ENCODE measurements at regions not wholly inside any gene's neighbourhood (a gene's known extent, or its start where the extent isn't known, plus 50 kb on each side); places are given as distances from the start of the nearest gene placed in this dataset.
"Not testable (repeated sequence)": the region's sequence is repeated elsewhere in the genome, so short reads cannot be mapped to it uniquely, and the experiment has no call there.

- H3K36me3 ChIP-seq (ENCODE audit: insufficient read depth, low read length), result no peaks in the 10 kb centered on the region
- no peaks in the 10 kb centered on the region for H3K9me3 ChIP-seq (ENCODE audit: low read depth, low read length)
- DNase-seq (ENCODE audit: low read depth, low spot score), result no peak
- TF ChIP-seq FOXP2 (optimal IDR thresholded peaks at IDR 0.05; ENCODE audit: control extremely low read depth, extremely low read length, insufficient read depth), result no peak
- no peak for TF ChIP-seq EZH2 (IDR thresholded peaks at IDR 0.05)
- no peak for TF ChIP-seq POLR2AphosphoS5 (IDR thresholded peaks at IDR 0.05; ENCODE audit: borderline replicate concordance, low read depth, low read length)
- no peak overlapping the region for H3K27ac ChIP-seq
- H3K4me3 ChIP-seq, result no peak overlapping the region
- no peak overlapping the region for H3K9ac ChIP-seq (ENCODE audit: insufficient read length)
Observed at GRCh38 chr22:49004484-49005399, 822.9 kb downstream of the BRD1 start.

- not testable (repeated sequence) for H3K4me3 ChIP-seq; H3K27ac ChIP-seq; H3K36me3 ChIP-seq (ENCODE audit: insufficient read depth, low read length); H3K9me3 ChIP-seq (ENCODE audit: low read depth, low read length); H3K9ac ChIP-seq (ENCODE audit: insufficient read length); DNase-seq (ENCODE audit: low read depth, low spot score)
Observed at GRCh38 chr22:48997605-48998004, 830.1 kb downstream of the BRD1 start.

- TF ChIP-seq POLR2AphosphoS5 (IDR thresholded peaks at IDR 0.05; ENCODE audit: borderline replicate concordance, low read depth, low read length) (no peak), FOXP2 (optimal IDR thresholded peaks at IDR 0.05; ENCODE audit: control extremely low read depth, extremely low read length, insufficient read depth) (no peak), EZH2 (IDR thresholded peaks at IDR 0.05) (no peak)
- Histone ChIP-seq H3K27ac (no peak overlapping the region), H3K9ac (ENCODE audit: insufficient read length) (no peak overlapping the region)
Observed at GRCh38 chr22:48993655-48994054, 834.0 kb downstream of the BRD1 start.

GRCh38 chr22:48984639-48985038, 843.0 kb downstream of the BRD1 start:
- Histone ChIP-seq H3K9ac (ENCODE audit: insufficient read length) (no peak overlapping the region), H3K4me3 (no peak overlapping the region), H3K27ac (no peak overlapping the region), H3K9me3 (ENCODE audit: low read depth, low read length) (no peaks in the 10 kb centered on the region), H3K36me3 (ENCODE audit: insufficient read depth, low read length) (no peaks in the 10 kb centered on the region)
- DNase-seq (ENCODE audit: low read depth, low spot score), result no peak
- TF ChIP-seq POLR2AphosphoS5 (IDR thresholded peaks at IDR 0.05; ENCODE audit: borderline replicate concordance, low read depth, low read length), result no peak
- TF ChIP-seq EZH2 (IDR thresholded peaks at IDR 0.05), result no peak
- no peak for TF ChIP-seq FOXP2 (optimal IDR thresholded peaks at IDR 0.05; ENCODE audit: control extremely low read depth, extremely low read length, insufficient read depth)

More at GRCh38 chr22:48993655-48994054, 834.0 kb downstream of the BRD1 start:
- Histone ChIP-seq H3K36me3 (ENCODE audit: insufficient read depth, low read length) (no peaks in the 10 kb centered on the region), H3K4me3 (no peak overlapping the region), H3K9me3 (ENCODE audit: low read depth, low read length) (no peaks in the 10 kb centered on the region)
- DNase-seq (ENCODE audit: low read depth, low spot score), result no peak

GRCh38 chr22:48982321-48982905, 845.3 kb downstream of the BRD1 start:
- TF ChIP-seq FOXP2 (optimal IDR thresholded peaks at IDR 0.05; ENCODE audit: control extremely low read depth, extremely low read length, insufficient read depth) (no peak), POLR2AphosphoS5 (IDR thresholded peaks at IDR 0.05; ENCODE audit: borderline replicate concordance, low read depth, low read length) (no peak), EZH2 (IDR thresholded peaks at IDR 0.05) (no peak)
- Histone ChIP-seq H3K4me3 (no peak overlapping the region), H3K36me3 (ENCODE audit: insufficient read depth, low read length) (no peaks in the 10 kb centered on the region), H3K9me3 (ENCODE audit: low read depth, low read length) (no peaks in the 10 kb centered on the region), H3K9ac (ENCODE audit: insufficient read length) (no peak overlapping the region), H3K27ac (no peak overlapping the region)
- no peak for DNase-seq (ENCODE audit: low read depth, low spot score)

GRCh38 chr22:48981371-48982061, 846.2 kb downstream of the BRD1 start:
- no peaks in the 10 kb centered on the region for H3K9me3 ChIP-seq (ENCODE audit: low read depth, low read length)
- no peaks in the 10 kb centered on the region for H3K36me3 ChIP-seq (ENCODE audit: insufficient read depth, low read length)
- no peak for TF ChIP-seq POLR2AphosphoS5 (IDR thresholded peaks at IDR 0.05; ENCODE audit: borderline replicate concordance, low read depth, low read length)
- no peak for TF ChIP-seq FOXP2 (optimal IDR thresholded peaks at IDR 0.05; ENCODE audit: control extremely low read depth, extremely low read length, insufficient read depth)
- TF ChIP-seq EZH2 (IDR thresholded peaks at IDR 0.05), result no peak
- no peak overlapping the region for H3K4me3 ChIP-seq
- no peak overlapping the region for H3K9ac ChIP-seq (ENCODE audit: insufficient read length)
- no peak for DNase-seq (ENCODE audit: low read depth, low spot score)
- H3K27ac ChIP-seq, result no peak overlapping the region

- Histone ChIP-seq H3K36me3 (ENCODE audit: insufficient read depth, low read length) (no peaks in the 10 kb centered on the region), H3K27ac (no peak overlapping the region), H3K9ac (ENCODE audit: insufficient read length) (no peak overlapping the region), H3K9me3 (ENCODE audit: low read depth, low read length) (no peaks in the 10 kb centered on the region), H3K4me3 (no peak overlapping the region)
- DNase-seq (ENCODE audit: low read depth, low spot score), result no peak
- TF ChIP-seq POLR2AphosphoS5 (IDR thresholded peaks at IDR 0.05; ENCODE audit: borderline replicate concordance, low read depth, low read length), result no peak
- no peak for TF ChIP-seq EZH2 (IDR thresholded peaks at IDR 0.05)
- no peak for TF ChIP-seq FOXP2 (optimal IDR thresholded peaks at IDR 0.05; ENCODE audit: control extremely low read depth, extremely low read length, insufficient read depth)
Observed at GRCh38 chr22:48980918-48981317, 846.8 kb downstream of the BRD1 start.

- H3K9ac ChIP-seq (ENCODE audit: insufficient read length), result no peak overlapping the region
- no peak for DNase-seq (ENCODE audit: low read depth, low spot score)
- no peaks in the 10 kb centered on the region for H3K36me3 ChIP-seq (ENCODE audit: insufficient read depth, low read length)
- no peak overlapping the region for H3K4me3 ChIP-seq
- no peak overlapping the region for H3K27ac ChIP-seq
- no peak for TF ChIP-seq FOXP2 (optimal IDR thresholded peaks at IDR 0.05; ENCODE audit: control extremely low read depth, extremely low read length, insufficient read depth)
- no peak for TF ChIP-seq EZH2 (IDR thresholded peaks at IDR 0.05)
- TF ChIP-seq POLR2AphosphoS5 (IDR thresholded peaks at IDR 0.05; ENCODE audit: borderline replicate concordance, low read depth, low read length), result no peak
- no peaks in the 10 kb centered on the region for H3K9me3 ChIP-seq (ENCODE audit: low read depth, low read length)
Observed at GRCh38 chr22:48980409-48980808, 847.3 kb downstream of the BRD1 start.
